ENCODE measurements at regions not wholly inside any gene's neighbourhood (a gene's known extent, or its start where the extent isn't known, plus 50 kb on each side); places are given as distances from the start of the nearest gene placed in this dataset.
"Not testable (repeated sequence)": the region's sequence is repeated elsewhere in the genome, so short reads cannot be mapped to it uniquely, and the experiment has no call there.

- TF ChIP-seq CTCF, POLR2A (IDR thresholded peaks at IDR 0.05): not testable (repeated sequence)
Observed at GRCh38 chr4:110876214-110876613, 253.3 kb upstream of the PITX2 start.
